Midbrain (tissue), 1 donor: ENCODE measurements at regions not wholly inside any gene's neighbourhood (a gene's known extent, or its start where the extent isn't known, plus 50 kb on each side); places are given as distances from the start of the nearest gene placed in this dataset.

Experiments
- DNase-seq: peaks from one replicate; lab custom pipeline; 2025; lab: John Stamatoyannopoulos, UW

GRCh38 chr20:57970856-57971255 is 257.6 kb downstream of the ANKRD60 start:
- no peak for DNase-seq

DNA sequence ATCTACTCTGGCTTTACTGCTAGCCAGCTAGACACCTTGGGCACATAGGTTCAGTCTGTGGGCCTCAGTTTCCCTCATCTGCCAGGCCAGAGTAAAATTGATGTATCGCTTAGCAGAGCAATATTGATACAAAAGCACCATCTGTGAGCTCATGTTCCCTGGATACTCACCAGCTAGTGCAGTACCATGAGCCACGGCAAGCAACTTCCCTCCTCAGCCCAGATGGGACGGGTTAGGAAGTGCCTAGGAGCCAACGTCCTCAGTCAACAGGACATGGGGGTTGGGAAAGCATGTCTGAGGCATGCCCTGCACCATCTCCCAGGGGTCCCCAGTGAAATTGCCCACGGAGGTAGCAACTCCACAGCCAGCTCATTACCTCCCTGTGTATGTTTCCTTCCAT is 258.3 kb downstream of the ANKRD60 start:
- no peak for DNase-seq

- no peak for DNase-seq
These were observed 258.3 kb upstream of the PMEPA1 start for GRCh38 chr20:57968120-57968519.

DNA sequence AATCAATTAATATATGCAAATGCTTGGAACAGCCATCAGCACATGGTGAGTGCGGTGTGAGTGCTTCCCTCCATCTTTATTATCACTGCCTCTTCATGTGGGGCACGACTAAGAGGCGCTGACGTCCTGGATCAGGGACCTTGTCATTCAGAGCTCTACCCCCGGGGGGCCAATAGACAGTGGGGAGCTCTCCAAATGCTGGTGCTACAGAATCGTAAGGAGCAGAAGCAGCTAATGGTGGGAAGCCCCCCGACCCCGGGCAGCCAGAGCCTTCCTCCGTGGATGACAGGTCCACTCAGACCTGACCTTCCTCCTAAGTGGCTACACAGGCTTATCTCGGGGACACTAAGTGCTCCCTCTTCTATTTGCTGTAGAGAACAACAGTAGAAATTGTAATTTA is 257.5 kb upstream of the PMEPA1 start:
- no peak for DNase-seq

DNA sequence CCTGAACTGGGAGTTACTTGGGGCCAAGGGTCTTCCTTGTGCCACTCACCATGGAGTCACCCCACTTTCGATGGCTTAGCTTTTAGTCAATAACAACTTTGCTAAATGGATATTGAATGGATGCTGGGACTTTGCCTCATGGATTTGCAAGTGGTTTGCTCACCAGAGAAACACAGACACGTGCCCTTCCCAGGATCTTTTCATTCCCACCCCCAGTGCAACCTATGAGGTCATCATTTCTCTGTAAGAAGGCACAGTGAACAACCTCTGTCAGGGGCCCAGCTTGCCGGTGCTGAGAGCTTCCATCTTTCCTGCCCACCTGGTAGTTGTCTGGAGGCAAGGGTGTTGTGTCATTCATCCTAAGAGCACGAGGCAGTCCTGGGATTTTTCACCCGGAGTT is 256.8 kb upstream of the PMEPA1 start:
- DNase-seq: no peak

- no peak for DNase-seq
These were observed 255.6 kb upstream of the PMEPA1 start for GRCh38 chr20:57965441-57965840.

- DNase-seq: peak; percentile 68
These were observed 254.4 kb upstream of the PMEPA1 start for GRCh38 chr20:57964011-57964862.

- no peak for DNase-seq
These were observed 251.2 kb upstream of the PMEPA1 start for GRCh38 chr20:57960803-57961575.

- no peak for DNase-seq
These were observed 249.8 kb upstream of the PMEPA1 start for GRCh38 chr20:57959589-57959988.

GRCh38 chr20:57959018-57959417 is 249.2 kb upstream of the PMEPA1 start:
- DNase-seq: peak; percentile 28

- no peak for DNase-seq
These were observed 248.2 kb upstream of the PMEPA1 start for GRCh38 chr20:57958050-57958420.

DNA sequence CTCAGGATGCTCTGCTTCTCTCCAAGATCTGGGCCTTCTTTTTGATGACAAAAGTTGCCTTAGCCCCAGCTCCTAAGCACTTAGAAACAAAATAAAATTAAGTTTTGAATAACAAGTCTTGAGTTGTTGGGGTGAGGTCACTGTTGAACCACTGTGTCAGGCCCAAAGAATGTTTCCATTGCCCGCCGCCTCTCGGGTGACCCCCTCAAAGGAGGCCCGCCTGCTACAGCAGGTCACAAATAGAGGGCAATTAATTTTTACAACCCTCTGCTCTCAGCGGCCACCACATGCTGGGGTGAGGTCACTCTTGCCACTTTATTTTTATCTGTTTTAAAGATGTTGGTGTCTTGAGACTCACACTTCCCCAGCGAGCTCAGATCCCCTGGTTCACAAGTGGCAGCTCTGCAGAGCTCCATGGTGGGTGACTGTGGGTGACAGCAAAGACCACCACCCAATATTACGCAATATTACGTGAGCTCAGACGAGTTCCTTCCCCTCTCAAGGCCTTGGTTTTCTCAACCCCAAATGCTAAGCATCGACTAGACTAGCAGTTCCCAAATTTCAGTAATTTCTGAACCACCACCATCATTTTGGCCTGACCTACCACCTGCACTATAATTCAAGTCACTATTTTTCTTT is 247.7 kb upstream of the PMEPA1 start:
- DNase-seq: no peak

GRCh38 chr20:57953638-57954037 is 243.8 kb upstream of the PMEPA1 start:
- DNase-seq: no peak

GRCh38 chr20:57952136-57952535 is 242.3 kb upstream of the PMEPA1 start:
- no peak for DNase-seq

DNA sequence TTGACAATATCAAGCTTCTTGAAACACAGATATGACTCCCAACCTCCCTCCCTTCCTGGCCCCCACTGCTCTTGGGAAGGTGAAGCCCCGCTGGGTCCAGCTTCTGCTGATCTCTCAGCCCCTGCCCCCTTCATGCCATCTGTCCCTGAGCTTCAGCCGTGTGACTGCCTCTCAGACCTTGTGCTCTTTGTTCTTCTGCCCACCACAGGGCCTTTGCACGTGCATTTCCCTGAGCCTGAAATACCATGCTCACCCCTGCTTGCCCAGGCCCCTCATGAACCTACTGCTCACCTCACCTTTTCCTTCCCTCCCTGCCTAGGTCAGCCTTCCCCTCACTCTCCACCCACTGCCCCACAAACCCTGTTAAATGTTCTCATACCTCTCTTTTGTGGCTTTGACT is 241.7 kb upstream of the PMEPA1 start:
- no peak for DNase-seq

DNA sequence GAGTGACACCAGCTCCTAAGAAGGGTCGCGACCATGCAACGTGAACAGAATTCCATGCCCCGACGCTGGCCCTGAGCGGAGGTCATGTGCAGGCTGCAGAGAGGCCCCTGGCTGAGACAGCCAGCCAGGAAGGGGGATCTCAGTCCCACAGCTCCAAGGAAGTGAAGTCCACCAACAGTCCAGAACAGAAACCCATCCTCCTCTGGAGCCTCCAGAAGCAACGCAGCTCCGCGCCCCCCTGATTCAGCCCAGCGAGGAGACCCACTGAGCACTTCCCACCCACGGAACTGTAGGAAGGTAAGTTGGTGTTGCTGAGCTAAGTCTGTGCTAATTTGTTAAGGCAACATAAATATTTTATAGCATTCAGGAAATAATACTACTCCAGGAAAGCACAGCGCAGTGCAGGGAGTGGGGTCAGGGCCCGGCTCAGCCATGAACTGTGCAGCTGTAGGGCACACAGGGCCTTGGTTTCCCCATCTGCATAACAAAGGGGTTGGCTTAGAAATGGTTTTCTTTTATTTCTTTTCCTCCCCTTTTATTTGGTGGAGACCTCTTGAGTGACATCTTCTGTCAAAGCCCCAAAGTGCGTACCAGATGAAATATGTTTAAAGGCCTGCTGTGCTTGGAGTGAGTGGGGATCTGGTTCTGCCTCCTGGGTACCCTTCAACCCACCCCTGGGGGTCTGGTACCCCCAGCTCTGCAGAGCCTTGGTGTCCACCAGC is 241.1 kb upstream of the PMEPA1 start:
- DNase-seq: no peak

GRCh38 chr20:57948180-57948955 is 238.6 kb upstream of the PMEPA1 start:
- no peak for DNase-seq

DNA sequence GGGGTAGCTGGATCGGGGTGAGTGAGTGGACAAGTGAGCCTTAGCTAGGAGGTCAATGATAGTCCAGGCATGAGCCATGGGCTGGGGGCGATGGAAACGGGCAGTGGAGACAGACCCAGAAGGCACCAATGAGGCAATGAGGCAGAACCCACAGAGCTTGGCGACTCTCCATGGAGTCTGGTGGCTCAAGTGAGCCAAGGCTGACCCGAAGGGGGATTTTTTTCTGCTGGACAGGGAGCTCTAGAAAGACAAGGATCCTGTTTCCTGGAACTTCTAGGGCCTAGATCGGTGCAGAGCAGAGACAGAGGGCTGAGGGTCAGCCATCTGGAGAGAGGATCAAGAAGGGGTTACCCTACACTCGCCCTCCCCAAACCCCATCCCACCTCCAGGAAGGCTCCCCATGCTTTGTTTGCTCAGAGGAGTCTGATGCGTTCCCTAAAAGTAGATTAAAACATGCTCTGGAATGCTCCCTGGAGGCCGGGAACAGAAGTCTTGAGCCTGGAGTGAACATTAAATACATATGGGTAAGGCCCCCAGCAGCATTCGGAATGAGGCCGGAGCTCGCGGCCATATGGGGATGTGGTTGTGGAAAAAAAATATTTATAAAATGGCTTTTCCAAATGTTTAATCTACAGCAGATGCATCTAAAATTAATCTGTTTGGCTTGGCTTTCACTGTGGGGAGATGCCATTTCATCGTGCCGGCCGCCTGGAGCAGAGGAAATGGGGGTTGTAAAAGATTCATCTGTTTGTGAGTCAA is 237.8 kb upstream of the PMEPA1 start:
- no peak for DNase-seq

DNA sequence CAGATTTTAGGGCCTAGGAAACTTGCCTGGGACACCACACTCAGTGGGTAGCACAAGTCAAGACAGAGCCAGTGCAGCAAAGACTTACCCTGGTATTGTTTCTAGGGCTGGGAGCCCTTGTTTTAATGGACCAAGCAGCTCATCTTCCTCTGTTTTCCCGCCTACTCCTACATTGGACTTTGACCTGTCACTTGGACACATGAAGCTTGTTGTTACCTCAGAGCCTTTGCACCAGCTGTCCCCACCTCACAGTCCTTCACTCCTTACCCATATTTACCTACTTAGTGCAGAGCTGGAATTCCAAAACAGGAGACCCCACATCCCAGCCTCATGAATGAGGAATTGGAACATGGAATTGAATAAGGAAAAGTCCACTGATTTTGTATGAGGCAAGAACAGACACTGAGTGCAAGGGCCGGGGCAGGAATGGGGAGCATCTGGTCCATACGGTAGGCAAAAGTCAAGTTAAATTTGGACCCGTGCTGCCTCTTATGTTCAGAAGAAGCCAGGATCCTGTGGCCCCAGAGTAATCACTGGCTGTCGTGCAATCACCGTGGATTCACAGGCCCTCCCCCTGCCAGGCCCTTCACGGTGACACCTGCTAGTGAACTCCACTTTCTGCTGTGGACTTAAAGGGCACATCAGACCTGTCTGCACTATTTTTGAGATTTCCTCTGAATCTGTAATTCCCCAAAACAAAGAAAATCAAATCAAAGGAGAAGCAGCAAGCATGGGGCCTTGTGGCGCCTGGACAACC is 236.9 kb upstream of the PMEPA1 start:
- DNase-seq: no peak

DNA sequence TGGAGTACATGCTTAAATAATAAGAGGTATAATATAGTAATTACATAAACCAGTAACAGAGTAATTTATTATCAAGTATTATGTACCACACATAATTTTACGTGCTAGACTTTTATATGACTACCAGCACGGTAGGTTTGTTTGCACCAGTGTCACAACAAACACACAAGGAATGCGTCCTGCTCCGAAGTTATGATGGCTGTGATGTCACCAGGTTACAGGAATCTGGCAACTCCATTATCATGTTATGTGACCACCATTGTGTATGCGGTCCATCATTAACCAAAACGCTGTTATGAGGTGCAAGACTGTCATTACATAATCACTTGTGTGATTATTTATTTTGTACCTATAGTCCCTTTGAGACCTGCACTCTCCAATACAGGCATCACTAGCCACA is 235.2 kb upstream of the PMEPA1 start:
- no peak for DNase-seq
